ENCODE measurements at regions not wholly inside any gene's neighbourhood (a gene's known extent, or its start where the extent isn't known, plus 50 kb on each side); places are given as distances from the start of the nearest gene placed in this dataset.
"Not testable (repeated sequence)": the region's sequence is repeated elsewhere in the genome, so short reads cannot be mapped to it uniquely, and the experiment has no call there.

GRCh38 chr7:131764143-131764775 is 207.8 kb upstream of the PODXL start:
- no peak overlapping the region for H3K27ac Mint-ChIP-seq
- no peak overlapping the region for H3K4me3 Mint-ChIP-seq
- H3K27me3 Mint-ChIP-seq = peaks cover 3% of the 10 kb centered on the region
- no peaks in the 10 kb centered on the region for H3K36me3 Mint-ChIP-seq (ENCODE audit: low read depth)
- intact Hi-C loops (cut with micrococcal nuclease) = no loop called here
- no peaks in the 10 kb centered on the region for H3K9me3 Mint-ChIP-seq
- H3K4me1 Mint-ChIP-seq (ENCODE audit: low read depth) = no peaks in the 10 kb centered on the region

- intact Hi-C loops (cut with micrococcal nuclease) = no loop called here
- H3K36me3 Mint-ChIP-seq (ENCODE audit: low read depth) = no peaks in the 10 kb centered on the region
- no peak overlapping the region for H3K27ac Mint-ChIP-seq
- H3K27me3 Mint-ChIP-seq = peaks cover 3% of the 10 kb centered on the region
- no peaks in the 10 kb centered on the region for H3K4me1 Mint-ChIP-seq (ENCODE audit: low read depth)
- H3K4me3 Mint-ChIP-seq = no peak overlapping the region
- H3K9me3 Mint-ChIP-seq = no peaks in the 10 kb centered on the region
Measured at GRCh38 chr7:131762753-131763152, 206.3 kb upstream of the PODXL start.

GRCh38 chr7:131755801-131756200 is 199.4 kb upstream of the PODXL start:
- intact Hi-C loops (cut with micrococcal nuclease); H3K36me3 Mint-ChIP-seq (ENCODE audit: low read depth); H3K4me3 Mint-ChIP-seq; H3K4me1 Mint-ChIP-seq (ENCODE audit: low read depth); H3K9me3 Mint-ChIP-seq; H3K27me3 Mint-ChIP-seq; H3K27ac Mint-ChIP-seq: not testable (repeated sequence)

GRCh38 chr7:131753620-131754222 is 197.3 kb upstream of the PODXL start:
- intact Hi-C loops (cut with micrococcal nuclease) = no loop called here
- Mint-ChIP-seq H3K36me3 (ENCODE audit: low read depth) (no peaks in the 10 kb centered on the region), H3K27ac (no peak overlapping the region), H3K9me3 (no peaks in the 10 kb centered on the region), H3K4me3 (no peak overlapping the region), H3K27me3 (peaks cover 2% of the 10 kb centered on the region), H3K4me1 (ENCODE audit: low read depth) (no peaks in the 10 kb centered on the region)

GRCh38 chr7:131747658-131748232 is 191.3 kb upstream of the PODXL start:
- Mint-ChIP-seq H3K36me3 (ENCODE audit: low read depth) (no peaks in the 10 kb centered on the region), H3K4me3 (no peak overlapping the region), H3K27me3 (peaks cover 2% of the 10 kb centered on the region), H3K4me1 (ENCODE audit: low read depth) (no peaks in the 10 kb centered on the region), H3K27ac (no peak overlapping the region), H3K9me3 (no peaks in the 10 kb centered on the region)
- intact Hi-C loops (cut with micrococcal nuclease) = no loop called here

- intact Hi-C loops (cut with micrococcal nuclease) = no loop called here
- Mint-ChIP-seq H3K9me3 (no peaks in the 10 kb centered on the region), H3K36me3 (ENCODE audit: low read depth) (no peaks in the 10 kb centered on the region), H3K27ac (no peak overlapping the region), H3K4me3 (no peak overlapping the region), H3K27me3 (peaks cover 2% of the 10 kb centered on the region), H3K4me1 (ENCODE audit: low read depth) (no peaks in the 10 kb centered on the region)
Measured at GRCh38 chr7:131745390-131746248, 189.2 kb upstream of the PODXL start.

GRCh38 chr7:131741446-131741845 is 185.0 kb upstream of the PODXL start:
- no peaks in the 10 kb centered on the region for H3K36me3 Mint-ChIP-seq (ENCODE audit: low read depth)
- H3K9me3 Mint-ChIP-seq = no peaks in the 10 kb centered on the region
- intact Hi-C loops (cut with micrococcal nuclease) = no loop called here
- no peaks in the 10 kb centered on the region for H3K4me1 Mint-ChIP-seq (ENCODE audit: low read depth)
- H3K27ac Mint-ChIP-seq = no peak overlapping the region
- H3K4me3 Mint-ChIP-seq = no peak overlapping the region
- H3K27me3 Mint-ChIP-seq = peaks cover 4% of the 10 kb centered on the region

- Mint-ChIP-seq H3K36me3 (ENCODE audit: low read depth) (no peaks in the 10 kb centered on the region), H3K4me3 (no peak overlapping the region), H3K4me1 (ENCODE audit: low read depth) (no peaks in the 10 kb centered on the region), H3K9me3 (no peaks in the 10 kb centered on the region), H3K27ac (no peak overlapping the region), H3K27me3 (peaks cover 1% of the 10 kb centered on the region)
- intact Hi-C loops (cut with micrococcal nuclease) = no loop called here
Measured at GRCh38 chr7:131737746-131738465, 181.5 kb upstream of the PODXL start.

- Mint-ChIP-seq H3K36me3 (ENCODE audit: low read depth) (no peaks in the 10 kb centered on the region), H3K4me1 (ENCODE audit: low read depth) (no peaks in the 10 kb centered on the region), H3K9me3 (no peaks in the 10 kb centered on the region), H3K27me3 (peaks cover 1% of the 10 kb centered on the region), H3K27ac (no peak overlapping the region), H3K4me3 (no peak overlapping the region)
- intact Hi-C loops (cut with micrococcal nuclease) = no loop called here
Measured at GRCh38 chr7:131735101-131735500, 178.7 kb upstream of the PODXL start.

GRCh38 chr7:131733604-131734003 is 177.2 kb upstream of the PODXL start:
- no peak overlapping the region for H3K27ac Mint-ChIP-seq
- no peaks in the 10 kb centered on the region for H3K36me3 Mint-ChIP-seq (ENCODE audit: low read depth)
- H3K4me3 Mint-ChIP-seq = no peak overlapping the region
- H3K9me3 Mint-ChIP-seq = peaks cover 9% of the 10 kb centered on the region
- intact Hi-C loops (cut with micrococcal nuclease) = no loop called here
- H3K4me1 Mint-ChIP-seq (ENCODE audit: low read depth) = no peaks in the 10 kb centered on the region
- peaks cover 1% of the 10 kb centered on the region for H3K27me3 Mint-ChIP-seq

GRCh38 chr7:131727189-131727588 is 170.8 kb upstream of the PODXL start:
- intact Hi-C loops (cut with micrococcal nuclease) = no loop called here
- Mint-ChIP-seq H3K4me3 (no peak overlapping the region), H3K9me3 (peaks cover 13% of the 10 kb centered on the region)

GRCh38 chr7:131726686-131727085 is 170.3 kb upstream of the PODXL start:
- intact Hi-C loops (cut with micrococcal nuclease) = no loop called here
- Mint-ChIP-seq H3K27ac (no peak overlapping the region), H3K9me3 (peaks cover 13% of the 10 kb centered on the region), H3K36me3 (ENCODE audit: low read depth) (no peaks in the 10 kb centered on the region), H3K4me3 (no peak overlapping the region), H3K27me3 (no peaks in the 10 kb centered on the region), H3K4me1 (ENCODE audit: low read depth) (no peaks in the 10 kb centered on the region)

More at GRCh38 chr7:131727189-131727588, 170.8 kb upstream of the PODXL start:
- no peak overlapping the region for H3K27ac Mint-ChIP-seq
- H3K4me1 Mint-ChIP-seq (ENCODE audit: low read depth) = no peaks in the 10 kb centered on the region
- H3K27me3 Mint-ChIP-seq = no peaks in the 10 kb centered on the region
- H3K36me3 Mint-ChIP-seq (ENCODE audit: low read depth) = no peaks in the 10 kb centered on the region

GRCh38 chr7:131726031-131726430 is 169.6 kb upstream of the PODXL start:
- no peaks in the 10 kb centered on the region for H3K27me3 Mint-ChIP-seq

More at GRCh38 chr7:131726031-131726430, 169.6 kb upstream of the PODXL start:
- Mint-ChIP-seq H3K36me3 (ENCODE audit: low read depth) (no peaks in the 10 kb centered on the region), H3K27ac (no peak overlapping the region), H3K9me3 (peaks cover 13% of the 10 kb centered on the region), H3K4me3 (no peak overlapping the region), H3K4me1 (ENCODE audit: low read depth) (no peaks in the 10 kb centered on the region)
- intact Hi-C loops (cut with micrococcal nuclease) = no loop called here
